ENCODE measurements at regions not wholly inside any gene's neighbourhood (a gene's known extent, or its start where the extent isn't known, plus 50 kb on each side); places are given as distances from the start of the nearest gene placed in this dataset.

DNA sequence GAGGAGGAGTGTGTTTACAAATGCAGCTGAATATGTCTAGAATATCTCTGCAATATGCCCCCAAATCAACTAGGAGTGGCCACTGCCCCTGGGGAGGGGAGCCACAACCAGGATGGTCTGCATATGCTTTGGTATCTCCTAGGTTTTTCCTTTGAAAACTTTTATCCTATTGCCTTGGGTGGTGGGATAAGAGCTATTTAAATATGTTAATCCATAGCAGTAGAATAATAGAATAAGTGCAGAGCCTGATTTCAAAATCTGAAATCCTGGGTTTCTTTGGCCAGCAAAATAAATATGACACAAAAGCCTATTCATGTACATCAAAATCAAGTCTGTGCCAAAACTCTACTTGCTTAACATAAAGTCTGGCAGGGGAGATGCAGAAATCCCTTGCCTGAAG is 79.6 kb upstream of the FGFR2 start (continued):
- TF ChIP-seq, protein P1, sequence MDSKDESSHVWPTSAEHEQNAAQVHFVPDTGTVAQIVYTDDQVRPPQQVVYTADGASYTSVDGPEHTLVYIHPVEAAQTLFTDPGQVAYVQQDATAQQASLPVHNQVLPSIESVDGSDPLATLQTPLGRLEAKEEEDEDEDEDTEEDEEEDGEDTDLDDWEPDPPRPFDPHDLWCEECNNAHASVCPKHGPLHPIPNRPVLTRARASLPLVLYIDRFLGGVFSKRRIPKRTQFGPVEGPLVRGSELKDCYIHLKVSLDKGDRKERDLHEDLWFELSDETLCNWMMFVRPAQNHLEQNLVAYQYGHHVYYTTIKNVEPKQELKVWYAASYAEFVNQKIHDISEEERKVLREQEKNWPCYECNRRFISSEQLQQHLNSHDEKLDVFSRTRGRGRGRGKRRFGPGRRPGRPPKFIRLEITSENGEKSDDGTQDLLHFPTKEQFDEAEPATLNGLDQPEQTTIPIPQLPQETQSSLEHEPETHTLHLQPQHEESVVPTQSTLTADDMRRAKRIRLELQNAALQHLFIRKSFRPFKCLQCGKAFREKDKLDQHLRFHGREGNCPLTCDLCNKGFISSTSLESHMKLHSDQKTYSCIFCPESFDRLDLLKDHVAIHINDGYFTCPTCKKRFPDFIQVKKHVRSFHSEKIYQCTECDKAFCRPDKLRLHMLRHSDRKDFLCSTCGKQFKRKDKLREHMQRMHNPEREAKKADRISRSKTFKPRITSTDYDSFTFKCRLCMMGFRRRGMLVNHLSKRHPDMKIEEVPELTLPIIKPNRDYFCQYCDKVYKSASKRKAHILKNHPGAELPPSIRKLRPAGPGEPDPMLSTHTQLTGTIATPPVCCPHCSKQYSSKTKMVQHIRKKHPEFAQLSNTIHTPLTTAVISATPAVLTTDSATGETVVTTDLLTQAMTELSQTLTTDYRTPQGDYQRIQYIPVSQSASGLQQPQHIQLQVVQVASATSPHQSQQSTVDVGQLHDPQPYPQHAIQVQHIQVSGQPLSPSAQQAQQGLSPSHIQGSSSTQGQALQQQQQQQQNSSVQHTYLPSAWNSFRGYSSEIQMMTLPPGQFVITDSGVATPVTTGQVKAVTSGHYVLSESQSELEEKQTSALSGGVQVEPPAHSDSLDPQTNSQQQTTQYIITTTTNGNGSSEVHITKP (tag by site-specific recombination; IDR thresholded peaks at IDR 0.05) = no peak
- no peak for TF ChIP-seq ZBTB17 (tag by site-specific recombination; IDR thresholded peaks at IDR 0.05)
- no peak for TF ChIP-seq ZNF514 (tag by site-specific recombination; IDR thresholded peaks at IDR 0.05)
- no peak for TF ChIP-seq ZNF341 (tag by site-specific recombination; IDR thresholded peaks at IDR 0.05; ENCODE audit: low read depth)
- no peak for TF ChIP-seq TRIM28 (IDR thresholded peaks at IDR 0.05; ENCODE audit: borderline replicate concordance, low read length)

DNA sequence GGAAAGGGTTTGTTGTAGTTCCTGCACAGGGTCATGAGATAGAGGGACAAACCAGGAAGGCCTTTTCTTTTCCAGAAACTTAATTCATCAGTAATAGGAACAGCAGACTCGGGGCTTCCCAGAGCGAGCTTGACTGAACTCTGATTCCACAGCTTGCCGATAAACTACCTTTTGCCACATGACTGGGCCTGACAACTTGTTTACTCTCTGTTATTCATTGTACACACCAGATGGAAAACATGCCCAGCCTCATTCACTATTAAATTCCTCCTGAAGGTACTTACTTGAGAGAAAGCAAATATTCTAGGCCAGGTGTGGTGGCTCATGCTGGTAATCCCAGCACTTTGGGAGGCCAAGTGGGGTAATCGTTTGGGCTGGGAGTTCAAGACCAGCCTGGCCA is 77.1 kb upstream of the FGFR2 start:
- CTCF ChIA-PET = no interaction called here
- TF ChIP-seq ZNF16 (tag by site-specific recombination; IDR thresholded peaks at IDR 0.05; ENCODE audit: low read depth) (no peak), ZNF121 (tag by site-specific recombination; IDR thresholded peaks at IDR 0.05) (no peak), ZNF654 (tag by site-specific recombination; IDR thresholded peaks at IDR 0.05; ENCODE audit: low read depth) (no peak), ZNF140 (tag by site-specific recombination; IDR thresholded peaks at IDR 0.05) (no peak), ZNF292 (tag by site-specific recombination; IDR thresholded peaks at IDR 0.05; ENCODE audit: borderline replicate concordance, low read depth) (no peak), GLIS2 (tag by site-specific recombination; IDR thresholded peaks at IDR 0.05) (no peak), ZNF211 (tag by site-specific recombination; IDR thresholded peaks at IDR 0.05; ENCODE audit: low read depth) (no peak)
- TF ChIP-seq, protein P2, sequence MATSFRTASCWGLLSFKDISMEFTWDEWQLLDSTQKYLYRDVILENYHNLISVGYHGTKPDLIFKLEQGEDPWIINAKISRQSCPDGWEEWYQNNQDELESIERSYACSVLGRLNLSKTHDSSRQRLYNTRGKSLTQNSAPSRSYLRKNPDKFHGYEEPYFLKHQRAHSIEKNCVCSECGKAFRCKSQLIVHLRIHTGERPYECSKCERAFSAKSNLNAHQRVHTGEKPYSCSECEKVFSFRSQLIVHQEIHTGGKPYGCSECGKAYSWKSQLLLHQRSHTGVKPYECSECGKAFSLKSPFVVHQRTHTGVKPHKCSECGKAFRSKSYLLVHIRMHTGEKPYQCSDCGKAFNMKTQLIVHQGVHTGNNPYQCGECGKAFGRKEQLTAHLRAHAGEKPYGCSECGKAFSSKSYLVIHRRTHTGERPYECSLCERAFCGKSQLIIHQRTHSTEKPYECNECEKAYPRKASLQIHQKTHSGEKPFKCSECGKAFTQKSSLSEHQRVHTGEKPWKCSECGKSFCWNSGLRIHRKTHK (tag by site-specific recombination; IDR thresholded peaks at IDR 0.05) = no peak
- TF ChIP-seq, protein P3, sequence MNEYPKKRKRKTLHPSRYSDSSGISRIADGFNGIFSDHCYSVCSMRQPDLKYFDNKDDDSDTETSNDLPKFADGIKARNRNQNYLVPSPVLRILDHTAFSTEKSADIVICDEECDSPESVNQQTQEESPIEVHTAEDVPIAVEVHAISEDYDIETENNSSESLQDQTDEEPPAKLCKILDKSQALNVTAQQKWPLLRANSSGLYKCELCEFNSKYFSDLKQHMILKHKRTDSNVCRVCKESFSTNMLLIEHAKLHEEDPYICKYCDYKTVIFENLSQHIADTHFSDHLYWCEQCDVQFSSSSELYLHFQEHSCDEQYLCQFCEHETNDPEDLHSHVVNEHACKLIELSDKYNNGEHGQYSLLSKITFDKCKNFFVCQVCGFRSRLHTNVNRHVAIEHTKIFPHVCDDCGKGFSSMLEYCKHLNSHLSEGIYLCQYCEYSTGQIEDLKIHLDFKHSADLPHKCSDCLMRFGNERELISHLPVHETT (tag by site-specific recombination; IDR thresholded peaks at IDR 0.05) = no peak
- TF ChIP-seq, protein P4, sequence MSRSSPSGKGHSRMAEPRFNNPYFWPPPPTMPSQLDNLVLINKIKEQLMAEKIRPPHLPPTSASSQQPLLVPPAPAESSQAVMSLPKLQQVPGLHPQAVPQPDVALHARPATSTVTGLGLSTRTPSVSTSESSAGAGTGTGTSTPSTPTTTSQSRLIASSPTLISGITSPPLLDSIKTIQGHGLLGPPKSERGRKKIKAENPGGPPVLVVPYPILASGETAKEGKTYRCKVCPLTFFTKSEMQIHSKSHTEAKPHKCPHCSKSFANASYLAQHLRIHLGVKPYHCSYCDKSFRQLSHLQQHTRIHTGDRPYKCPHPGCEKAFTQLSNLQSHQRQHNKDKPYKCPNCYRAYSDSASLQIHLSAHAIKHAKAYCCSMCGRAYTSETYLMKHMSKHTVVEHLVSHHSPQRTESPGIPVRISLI (tag by site-specific recombination; IDR thresholded peaks at IDR 0.05) = no peak
- Histone ChIP-seq H3K36me3 (ENCODE audit: control insufficient read depth in 2 of 2, insufficient read depth in 1 of 2, low read length in 2 of 2) (no peaks in the 10 kb centered on the region), H3K27ac (ENCODE audit: extremely low read depth, low read depth, low read length) (no peak overlapping the region), H3K4me1 (ENCODE audit: control insufficient read depth, insufficient read depth, low read length) (no peaks in the 10 kb centered on the region), H3K9me3 (ENCODE audit: control insufficient read depth, insufficient read depth, low read depth, low read length) (no peaks in the 10 kb centered on the region), H3K4me3 (ENCODE audit: low read depth, low read length) (no peak overlapping the region)
- POLR2A ChIA-PET = no interaction called here

DNA sequence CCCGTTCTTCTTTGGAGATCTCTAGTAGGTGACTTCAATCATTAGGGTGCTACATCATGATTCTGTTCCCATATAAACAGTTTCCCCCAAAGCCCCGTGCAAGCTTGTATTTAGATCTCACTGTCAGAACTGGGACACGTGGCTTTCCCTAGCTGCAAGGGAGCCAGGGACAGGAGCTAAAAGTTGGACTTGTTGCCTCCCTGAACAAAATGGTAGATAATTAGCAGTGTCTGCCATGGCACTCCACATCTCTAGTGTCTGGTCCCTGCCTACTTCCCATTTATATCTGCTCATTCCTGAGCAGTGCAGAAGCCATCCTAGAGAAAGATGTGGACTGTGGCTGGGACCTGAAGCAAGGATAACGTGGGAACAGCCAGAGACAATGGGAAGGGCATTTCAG is 76.6 kb upstream of the FGFR2 start:
- no peak overlapping the region for H3K27ac ChIP-seq (ENCODE audit: extremely low read depth, low read depth, low read length)
- TF ChIP-seq ZNF596 (tag by site-specific recombination; IDR thresholded peaks at IDR 0.05) (no peak), ZNF133 (tag by site-specific recombination; IDR thresholded peaks at IDR 0.05) (no peak), PRDM1 (tag by site-specific recombination; IDR thresholded peaks at IDR 0.05) (no peak), ZBTB1 (tag by site-specific recombination; IDR thresholded peaks at IDR 0.05) (no peak), ZNF248 (tag by site-specific recombination; IDR thresholded peaks at IDR 0.05) (no peak), ZNF76 (tag by site-specific recombination; IDR thresholded peaks at IDR 0.05; ENCODE audit: borderline replicate concordance, low read depth) (no peak), TRIM28 (IDR thresholded peaks at IDR 0.05; ENCODE audit: borderline replicate concordance, low read length) (peak; percentile 78; the same call in 1 of the 2 replicates)
- CTCF ChIA-PET = interaction anchor here (0.6 kb wide), 1 partner anchor 633 kb away, joined by 3 read pairs; no protein-coding TSS in a partner anchor
- POLR2A ChIA-PET = no interaction called here
- H3K36me3 ChIP-seq (ENCODE audit: control insufficient read depth in 2 of 2, insufficient read depth in 1 of 2, low read length in 2 of 2) = no peaks in the 10 kb centered on the region
- no peaks in the 10 kb centered on the region for H3K4me1 ChIP-seq (ENCODE audit: control insufficient read depth, insufficient read depth, low read length)
- H3K4me3 ChIP-seq (ENCODE audit: low read depth, low read length) = no peak overlapping the region
- no peaks in the 10 kb centered on the region for H3K9me3 ChIP-seq (ENCODE audit: control insufficient read depth, insufficient read depth, low read depth, low read length)
